HCT116 (cell line): ENCODE measurements at regions not wholly inside any gene's neighbourhood (a gene's known extent, or its start where the extent isn't known, plus 50 kb on each side); places are given as distances from the start of the nearest gene placed in this dataset.

Source experiments
- ATAC-seq: fragments of 200-7000 bp; cut with Tn5 transposase; 2 replicates; pipeline ENCODE4 v1.9.1; 2020; ENCODE audit warnings: mild to moderate bottlenecking, moderate library complexity
- BruUV-seq: library from RNA; stranded (reverse); fragments of 400-500 nt; replicated peaks from 2 replicates; lab custom pipeline; 2021; lab: Mats Ljungman, UMichigan
- CTCF ChIA-PET: fragments of 300-600 bp; sonication (Branson Sonifier 250); formaldehyde crosslinking; loops from one replicate; lab custom pipeline; 2021; ENCODE audit warnings: antibody characterized with exemption; lab: Charles Lee
- POLR2A ChIA-PET: fragments of 300-600, 350-600 bp; sonication (Branson Sonifier 250); formaldehyde crosslinking; loops from one replicate; lab custom pipeline; 2021; ENCODE audit warnings: antibody characterized with exemption; lab: Charles Lee
- RAD21 ChIA-PET, 2 experiments: fragments of 300-600 bp; sonication (Branson Sonifier 250); formaldehyde crosslinking; loops; one replicate each; lab custom pipeline; 2023; ENCODE audit warnings: low total read pairs in 2 of 2; ENCODE audit not compliant: uncharacterized antibody in 2 of 2, unreplicated experiment in 2 of 2, low non-redundant PET in 1 of 2; lab: Charles Lee
- DNase-seq: peaks from one replicate; pipeline ENCODE4 v3.0.0-alpha.2; 2010; ENCODE audit warnings: low read depth, low spot score
- H2AFZ ChIP-seq: fragments of 200-600 bp; shearing (Covaris generic), sonication (generic); 2 replicates; pipeline ENCODE4 v1.6.1; 2017; ENCODE audit warnings: low read depth, mixed run types, mixed read lengths, antibody characterized with exemption, low read length; ENCODE audit not compliant: poor library complexity, severe bottlenecking
- H3K27ac ChIP-seq: 2 replicates; pipeline ENCODE4 v1.5.1; 2012; ENCODE audit warnings: low read depth, low read length
- H3K27me3 ChIP-seq: fragments of 200-600 bp; sonication (generic); 2 replicates; pipeline ENCODE4 v1.6.1; 2016; ENCODE audit warnings: mixed run types, low read length, mixed read lengths; ENCODE audit not compliant: insufficient read depth
- H3K36me3 ChIP-seq, 2 experiments: fragments of 200-500 bp in 1 of 2; fragments of 200-600 bp in 1 of 2; sonication (Bioruptor generic) in 1 of 2; sonication (generic) in 1 of 2; 2 replicates each; pipeline versions ENCODE4 v1.5.1 to v1.6.1; 2014 to 2016; ENCODE audit warnings: low read length in 2 of 2, inconsistent platforms in 1 of 2, mixed read lengths in 1 of 2, mixed run types in 1 of 2; ENCODE audit not compliant: insufficient read depth in 2 of 2, control insufficient read depth in 1 of 2
- H3K4me1 ChIP-seq, 2 experiments: fragments of 200-600 bp in 1 of 2; sonication (generic) in 1 of 2; 2 replicates each; pipeline versions ENCODE4 v1.5.1 to v1.6.1; 2012 to 2017; ENCODE audit warnings: low read length in 2 of 2, inconsistent platforms in 1 of 2, mild to moderate bottlenecking in 1 of 2, mixed read lengths in 1 of 2, mixed run types in 1 of 2, moderate library complexity in 1 of 2; ENCODE audit not compliant: insufficient read depth in 2 of 2, control insufficient read depth in 1 of 2
- H3K4me2 ChIP-seq: fragments of 200-600 bp; sonication (generic); 2 replicates; pipeline ENCODE4 v1.6.1; 2017; ENCODE audit warnings: mixed run types, low read length, mixed read lengths
- H3K4me3 ChIP-seq, 2 experiments: fragments of 200-600 bp in 1 of 2; sonication (generic) in 1 of 2; replicated peaks in 1 of 2; 2 replicates each; pipeline ENCODE4 v1.5.1; 2011 to 2016; ENCODE audit warnings: low read length in 2 of 2, control low read depth in 1 of 2, low read depth in 1 of 2, mild to moderate bottlenecking in 1 of 2, mixed read lengths in 1 of 2, mixed run types in 1 of 2
- H3K79me2 ChIP-seq: fragments of 200-600 bp; sonication (generic); 2 replicates; pipeline ENCODE4 v1.6.1; 2017; ENCODE audit warnings: mild to moderate bottlenecking, mixed run types, low read length, moderate library complexity, mixed read lengths; ENCODE audit not compliant: insufficient read depth
- H3K9ac ChIP-seq: fragments of 200-600 bp; sonication (generic); 2 replicates; pipeline ENCODE4 v1.6.1; 2016; ENCODE audit warnings: low read length, mixed read lengths
- H3K9me2 ChIP-seq: fragments of 200-600 bp; sonication (generic), shearing (Covaris generic); 2 replicates; pipeline ENCODE4 v1.6.1; 2017; ENCODE audit warnings: mixed run types, mild to moderate bottlenecking, moderate library complexity; ENCODE audit not compliant: insufficient read depth
- H3K9me3 ChIP-seq, 2 experiments: fragments of 200-500 bp in 1 of 2; fragments of 200-600 bp in 1 of 2; sonication (Bioruptor generic) in 1 of 2; sonication (generic) in 1 of 2; 2 replicates each; pipeline ENCODE4 v1.6.1; 2014 to 2017; ENCODE audit warnings: low read length in 2 of 2, mixed read lengths in 2 of 2, inconsistent platforms in 1 of 2, low read depth in 1 of 2, mild to moderate bottlenecking in 1 of 2, mixed run types in 1 of 2, moderate library complexity in 1 of 2; ENCODE audit not compliant: control insufficient read depth in 1 of 2, insufficient read depth in 1 of 2
- H4K20me1 ChIP-seq: fragments of 200-600 bp; sonication (generic), shearing (Covaris generic); 2 replicates; pipeline ENCODE4 v1.6.1; 2017; ENCODE audit warnings: mixed run types, mild to moderate bottlenecking, moderate library complexity; ENCODE audit not compliant: insufficient read depth
- CBX3 ChIP-seq: IDR thresholded peaks from 2 replicates; pipeline ENCODE4 v1.6.1; 2012; ENCODE audit warnings: low read depth
- CEBPB ChIP-seq: IDR thresholded peaks from 2 replicates; pipeline ENCODE4 v1.6.1; 2012; ENCODE audit warnings: low read depth
- EGR1 ChIP-seq: IDR thresholded peaks from 2 replicates; pipeline ENCODE4 v1.6.1; 2012; ENCODE audit warnings: low read depth
- EZH2 ChIP-seq: fragments of 200-600 bp; sonication (generic); IDR thresholded peaks from 2 replicates; pipeline ENCODE4 v1.6.1; 2017; ENCODE audit warnings: antibody characterized with exemption, mixed run types
- EZH2phosphoT487 ChIP-seq: fragments of 200-600 bp; IDR thresholded peaks from 2 replicates; pipeline ENCODE4 v1.6.1; 2018; ENCODE audit warnings: antibody characterized with exemption, borderline replicate concordance
- FOSL1 ChIP-seq: IDR thresholded peaks from 2 replicates; pipeline ENCODE4 v1.6.1; 2012; ENCODE audit warnings: low read depth
- POLR2A ChIP-seq: IDR thresholded peaks from 2 replicates; pipeline ENCODE4 v1.7.0; 2011; ENCODE audit warnings: borderline replicate concordance; ENCODE audit not compliant: insufficient read depth, insufficient read length; ENCODE audit errors: extremely low read depth
- POLR2AphosphoS5 ChIP-seq: IDR thresholded peaks from 2 replicates; pipeline ENCODE4 v1.6.1; 2011; ENCODE audit warnings: mild to moderate bottlenecking, low read depth, low read length, moderate library complexity
- SIN3A ChIP-seq: IDR thresholded peaks from 2 replicates; pipeline ENCODE4 v1.6.1; 2012; ENCODE audit warnings: low read depth
- SP1 ChIP-seq: IDR thresholded peaks from 2 replicates; pipeline ENCODE4 v1.6.1; 2012; ENCODE audit warnings: low read depth
- SRF ChIP-seq: IDR thresholded peaks from 2 replicates; pipeline ENCODE4 v1.6.1; 2012; ENCODE audit warnings: low read depth
- TCF7L2 ChIP-seq: IDR thresholded peaks from 2 replicates; pipeline ENCODE4 v1.7.0; 2011; ENCODE audit warnings: borderline replicate concordance, inconsistent platforms; ENCODE audit not compliant: insufficient read depth, insufficient read length; ENCODE audit errors: extremely low read depth
- YY1 ChIP-seq: IDR thresholded peaks from 2 replicates; pipeline ENCODE4 v1.6.1; 2011; ENCODE audit warnings: low read length, low read depth, moderate library complexity, mild to moderate bottlenecking; ENCODE audit not compliant: insufficient replicate concordance; ENCODE audit errors: extremely low read depth
- ZNF274 ChIP-seq: fragments of 200-500 bp; sonication (Bioruptor generic); IDR thresholded peaks from 2 replicates; pipeline ENCODE4 v1.6.1; 2014; ENCODE audit warnings: mild to moderate bottlenecking, low read depth, low read length, inconsistent platforms
- intact Hi-C: fragments of 100-400 bp; cut with micrococcal nuclease; formaldehyde crosslinking; loops from 2 replicates; pipeline ENCODE4 v1.10.0; 2022
- TF ChIP-seq, protein P1 (sequence below): IDR thresholded peaks from 2 replicates; pipeline ENCODE4 v1.6.1; 2012; ENCODE audit warnings: low read depth
- TF ChIP-seq, protein P2 (sequence below): IDR thresholded peaks from 2 replicates; pipeline ENCODE4 v1.6.1; 2012
- TF ChIP-seq, protein P3 (sequence below): IDR thresholded peaks from 2 replicates; pipeline ENCODE4 v1.6.1; 2011; ENCODE audit warnings: mild to moderate bottlenecking, low read length, moderate library complexity; ENCODE audit not compliant: insufficient replicate concordance; ENCODE audit errors: extremely low read depth

DNA sequence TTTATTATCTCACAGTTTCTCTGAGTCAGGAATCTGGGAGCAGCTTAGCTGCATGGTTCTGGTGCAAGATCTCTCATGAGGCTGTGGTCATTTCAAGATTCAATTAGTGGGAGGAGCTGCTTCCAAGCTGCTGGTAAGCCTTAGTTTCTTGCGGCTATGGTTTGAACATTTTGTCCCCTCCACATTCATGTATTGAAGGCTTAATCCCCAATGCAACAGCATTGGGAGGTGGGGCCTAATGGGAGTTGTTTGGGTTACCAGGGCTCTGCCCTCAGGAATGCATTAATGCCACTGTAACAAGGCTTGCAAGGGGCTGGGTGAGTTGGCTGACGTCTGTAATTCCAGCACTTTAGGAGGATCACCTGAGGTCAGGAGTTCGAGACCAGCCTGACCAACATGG lies 272.9 kb downstream of the UTP18 start:
- POLR2A ChIA-PET: no interaction called here

More for the DNA sequence above, 272.9 kb downstream of the UTP18 start:
- no peaks in the 10 kb centered on the region for H4K20me1 ChIP-seq
- no peak overlapping the region for H3K4me3 ChIP-seq
- peaks cover 30% of the 10 kb centered on the region for H3K27me3 ChIP-seq
- H3K9me3 ChIP-seq: no peaks in the 10 kb centered on the region
- H3K27ac ChIP-seq: no peak overlapping the region
- no peak overlapping the region for H3K4me2 ChIP-seq
- CTCF ChIA-PET: no interaction called here
- H2AFZ ChIP-seq: no peak overlapping the region
- RAD21 ChIA-PET: no interaction called here
- no peak overlapping the region for H3K9ac ChIP-seq
- H3K9me2 ChIP-seq: no peaks in the 10 kb centered on the region
- no peaks in the 10 kb centered on the region for H3K79me2 ChIP-seq
- no peak for TF ChIP-seq POLR2AphosphoS5
- no peak for TF ChIP-seq YY1
- TF ChIP-seq EGR1: no peak
- no peak for TF ChIP-seq FOSL1
- no peak for TF ChIP-seq SP1
- TF ChIP-seq, protein P1, sequence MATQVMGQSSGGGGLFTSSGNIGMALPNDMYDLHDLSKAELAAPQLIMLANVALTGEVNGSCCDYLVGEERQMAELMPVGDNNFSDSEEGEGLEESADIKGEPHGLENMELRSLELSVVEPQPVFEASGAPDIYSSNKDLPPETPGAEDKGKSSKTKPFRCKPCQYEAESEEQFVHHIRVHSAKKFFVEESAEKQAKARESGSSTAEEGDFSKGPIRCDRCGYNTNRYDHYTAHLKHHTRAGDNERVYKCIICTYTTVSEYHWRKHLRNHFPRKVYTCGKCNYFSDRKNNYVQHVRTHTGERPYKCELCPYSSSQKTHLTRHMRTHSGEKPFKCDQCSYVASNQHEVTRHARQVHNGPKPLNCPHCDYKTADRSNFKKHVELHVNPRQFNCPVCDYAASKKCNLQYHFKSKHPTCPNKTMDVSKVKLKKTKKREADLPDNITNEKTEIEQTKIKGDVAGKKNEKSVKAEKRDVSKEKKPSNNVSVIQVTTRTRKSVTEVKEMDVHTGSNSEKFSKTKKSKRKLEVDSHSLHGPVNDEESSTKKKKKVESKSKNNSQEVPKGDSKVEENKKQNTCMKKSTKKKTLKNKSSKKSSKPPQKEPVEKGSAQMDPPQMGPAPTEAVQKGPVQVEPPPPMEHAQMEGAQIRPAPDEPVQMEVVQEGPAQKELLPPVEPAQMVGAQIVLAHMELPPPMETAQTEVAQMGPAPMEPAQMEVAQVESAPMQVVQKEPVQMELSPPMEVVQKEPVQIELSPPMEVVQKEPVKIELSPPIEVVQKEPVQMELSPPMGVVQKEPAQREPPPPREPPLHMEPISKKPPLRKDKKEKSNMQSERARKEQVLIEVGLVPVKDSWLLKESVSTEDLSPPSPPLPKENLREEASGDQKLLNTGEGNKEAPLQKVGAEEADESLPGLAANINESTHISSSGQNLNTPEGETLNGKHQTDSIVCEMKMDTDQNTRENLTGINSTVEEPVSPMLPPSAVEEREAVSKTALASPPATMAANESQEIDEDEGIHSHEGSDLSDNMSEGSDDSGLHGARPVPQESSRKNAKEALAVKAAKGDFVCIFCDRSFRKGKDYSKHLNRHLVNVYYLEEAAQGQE: no peak
- TF ChIP-seq, protein P2, sequence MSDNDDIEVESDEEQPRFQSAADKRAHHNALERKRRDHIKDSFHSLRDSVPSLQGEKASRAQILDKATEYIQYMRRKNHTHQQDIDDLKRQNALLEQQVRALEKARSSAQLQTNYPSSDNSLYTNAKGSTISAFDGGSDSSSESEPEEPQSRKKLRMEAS: no peak
- TF ChIP-seq, protein P3, sequence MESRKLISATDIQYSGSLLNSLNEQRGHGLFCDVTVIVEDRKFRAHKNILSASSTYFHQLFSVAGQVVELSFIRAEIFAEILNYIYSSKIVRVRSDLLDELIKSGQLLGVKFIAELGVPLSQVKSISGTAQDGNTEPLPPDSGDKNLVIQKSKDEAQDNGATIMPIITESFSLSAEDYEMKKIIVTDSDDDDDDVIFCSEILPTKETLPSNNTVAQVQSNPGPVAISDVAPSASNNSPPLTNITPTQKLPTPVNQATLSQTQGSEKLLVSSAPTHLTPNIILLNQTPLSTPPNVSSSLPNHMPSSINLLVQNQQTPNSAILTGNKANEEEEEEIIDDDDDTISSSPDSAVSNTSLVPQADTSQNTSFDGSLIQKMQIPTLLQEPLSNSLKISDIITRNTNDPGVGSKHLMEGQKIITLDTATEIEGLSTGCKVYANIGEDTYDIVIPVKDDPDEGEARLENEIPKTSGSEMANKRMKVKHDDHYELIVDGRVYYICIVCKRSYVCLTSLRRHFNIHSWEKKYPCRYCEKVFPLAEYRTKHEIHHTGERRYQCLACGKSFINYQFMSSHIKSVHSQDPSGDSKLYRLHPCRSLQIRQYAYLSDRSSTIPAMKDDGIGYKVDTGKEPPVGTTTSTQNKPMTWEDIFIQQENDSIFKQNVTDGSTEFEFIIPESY: no peak
- TF ChIP-seq TCF7L2: no peak
- no peak for TF ChIP-seq CEBPB
- no peak for TF ChIP-seq SIN3A
- TF ChIP-seq ZNF274: no peak
- no peak for TF ChIP-seq EZH2
- no peak for TF ChIP-seq SRF
- no peak for TF ChIP-seq POLR2A
- TF ChIP-seq CBX3: no peak
- TF ChIP-seq EZH2phosphoT487: no peak
- BruUV-seq: no TSS peak
- ATAC-seq (no peak), DNase-seq (no peak)
- no peaks in the 10 kb centered on the region for H3K4me1 ChIP-seq
- intact Hi-C loops: no loop called here
- H3K36me3 ChIP-seq: no peaks in the 10 kb centered on the region
